Fibroblast of skin of abdomen (primary cell): ENCODE measurements at regions not wholly inside any gene's neighbourhood (a gene's known extent, or its start where the extent isn't known, plus 50 kb on each side); places are given as distances from the start of the nearest gene placed in this dataset.
"Not testable (repeated sequence)": the region's sequence is repeated elsewhere in the genome, so short reads cannot be mapped to it uniquely, and the experiment has no call there.

Source experiments
- DNase-seq: peaks from one replicate; pipeline ENCODE4 v3.0.0-alpha.2; 2013

GRCh38 chr15:62509395-62509958 lies 344.4 kb upstream of the C2CD4B start:
- DNase-seq, result no peak

DNA sequence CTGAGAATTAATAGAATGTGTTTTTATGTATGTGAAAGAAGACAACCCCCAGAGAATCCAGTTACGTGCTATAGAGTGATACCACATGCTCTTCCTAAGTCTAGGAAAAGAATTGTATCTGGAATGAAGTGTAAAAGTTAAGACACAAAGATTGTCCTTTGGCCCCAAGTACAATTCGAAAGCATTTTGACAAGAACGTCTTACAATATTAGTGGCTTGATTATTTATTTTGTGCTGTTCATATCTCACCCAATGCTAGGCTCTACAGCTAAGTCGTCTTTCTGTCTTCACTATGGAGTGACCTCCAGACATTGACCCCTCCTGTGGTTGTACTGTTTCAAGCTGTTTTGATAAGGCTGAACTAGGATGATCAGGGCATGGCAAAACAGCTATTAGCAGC lies 345.7 kb upstream of the C2CD4B start:
- no peak for DNase-seq

DNA sequence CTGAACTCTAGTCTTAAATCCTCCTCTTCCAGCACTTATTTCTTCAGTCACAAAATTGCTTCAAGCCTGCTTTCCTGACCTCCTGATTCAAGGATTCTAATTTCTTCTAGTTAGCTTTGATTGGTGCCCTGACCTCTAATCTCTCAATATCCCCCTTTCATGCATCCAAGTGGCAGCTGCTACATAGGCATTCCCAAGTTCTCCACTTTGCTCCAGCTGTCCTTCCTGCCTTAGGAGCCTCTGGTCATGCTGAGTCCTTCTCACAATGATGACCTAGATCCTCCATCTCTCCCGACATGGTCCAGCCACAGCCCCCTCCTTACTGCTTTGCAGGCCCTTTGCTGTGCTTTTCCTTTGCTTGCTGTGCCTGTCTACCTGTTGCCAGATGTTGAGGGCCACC lies 347.8 kb upstream of the C2CD4B start:
- no peak for DNase-seq

DNA sequence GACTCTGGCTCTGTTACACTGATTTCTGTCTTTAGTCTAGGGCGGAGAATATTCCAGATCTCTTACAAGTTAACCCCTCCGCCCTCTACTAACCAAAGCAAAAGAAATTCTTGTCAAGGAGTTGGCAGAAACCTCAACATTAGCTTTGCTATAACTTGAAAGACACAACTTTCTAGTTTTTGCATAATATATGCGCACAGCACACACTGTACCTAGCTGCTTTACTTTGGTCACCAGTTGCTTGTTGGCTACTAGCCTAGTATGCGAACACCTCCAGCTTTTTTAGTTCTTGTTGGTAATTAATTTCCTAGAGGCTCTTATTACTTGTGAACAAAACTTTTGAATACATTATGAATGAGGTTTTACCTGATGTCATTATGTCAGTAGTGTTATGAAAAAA lies 348.8 kb upstream of the C2CD4B start:
- no peak for DNase-seq

- DNase-seq, result no peak
Observed at GRCh38 chr15:62515696-62516395, 350.8 kb upstream of the C2CD4B start.

DNA sequence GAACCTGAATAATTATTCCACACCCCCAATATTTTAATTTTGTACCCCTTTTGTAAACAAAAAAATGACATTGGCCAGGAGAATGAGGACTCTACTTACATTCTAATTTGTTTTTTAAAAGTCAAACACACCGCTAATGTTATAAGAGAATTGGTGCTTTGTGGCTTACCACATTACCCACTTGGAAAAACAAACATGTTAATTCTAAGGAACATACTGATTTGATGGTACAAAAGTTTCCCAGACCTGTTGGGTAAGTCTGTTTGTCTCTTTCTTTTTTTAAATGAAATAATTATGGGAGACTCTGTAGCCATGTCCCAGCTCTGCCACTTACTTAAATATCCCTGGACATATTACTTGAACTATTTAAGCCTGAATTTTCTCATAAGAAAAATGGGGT lies 352.5 kb upstream of the C2CD4B start:
- DNase-seq, result no peak

GRCh38 chr15:62518666-62519065 lies 353.6 kb upstream of the C2CD4B start:
- not testable (repeated sequence) for DNase-seq

DNA sequence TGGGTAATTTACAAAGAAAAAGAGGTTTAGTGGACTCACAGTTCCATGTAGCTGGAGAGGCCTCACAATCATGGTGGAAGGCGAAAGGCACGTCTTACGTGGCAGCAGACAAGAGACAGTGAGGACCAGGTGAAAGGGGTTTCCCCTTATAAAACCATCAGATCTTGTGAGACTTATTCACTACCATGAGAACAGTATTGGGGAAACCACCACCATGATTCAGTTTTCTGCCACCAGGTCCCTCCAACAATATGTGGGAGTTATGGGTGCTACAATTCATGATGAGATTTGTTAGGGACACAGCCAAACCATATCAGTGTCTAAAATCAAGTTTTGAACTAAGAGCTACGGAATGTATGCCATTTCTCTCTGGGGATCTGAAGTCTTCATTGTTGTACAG lies 354.8 kb upstream of the C2CD4B start:
- DNase-seq, result no peak

DNA sequence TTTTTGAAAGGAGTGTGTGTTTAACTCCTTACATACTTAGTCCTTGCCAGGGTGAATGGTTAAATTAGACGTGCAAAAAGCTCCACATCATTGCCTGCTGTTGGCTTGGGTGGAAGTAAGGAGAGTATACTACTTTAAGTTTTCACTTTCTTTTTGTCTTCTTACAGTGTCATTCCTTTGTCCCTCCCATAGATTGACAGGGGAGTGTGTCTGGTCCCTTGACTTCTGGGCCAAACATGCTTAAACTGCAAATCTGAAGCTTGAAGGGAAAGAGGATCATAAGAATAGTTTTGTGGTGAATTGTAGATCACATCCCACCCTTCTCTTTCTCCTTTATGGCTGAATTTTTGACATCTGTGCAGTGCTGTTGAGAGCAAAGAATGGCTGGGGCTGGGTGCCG lies 355.8 kb upstream of the C2CD4B start:
- DNase-seq, result no peak

GRCh38 chr15:62521396-62521795 lies 356.3 kb upstream of the C2CD4B start:
- DNase-seq, result no peak

- DNase-seq, result no peak
Observed at GRCh38 chr15:62524848-62525247, 359.8 kb upstream of the C2CD4B start.

GRCh38 chr15:62527387-62527786 lies 362.3 kb upstream of the C2CD4B start:
- no peak for DNase-seq

GRCh38 chr15:62528505-62528904 lies 363.4 kb upstream of the C2CD4B start:
- DNase-seq, result no peak

- DNase-seq, result no peak
Observed at GRCh38 chr15:62532367-62532766, 367.3 kb upstream of the C2CD4B start.

GRCh38 chr15:62533687-62534086 lies 368.6 kb upstream of the C2CD4B start:
- DNase-seq, result no peak

DNA sequence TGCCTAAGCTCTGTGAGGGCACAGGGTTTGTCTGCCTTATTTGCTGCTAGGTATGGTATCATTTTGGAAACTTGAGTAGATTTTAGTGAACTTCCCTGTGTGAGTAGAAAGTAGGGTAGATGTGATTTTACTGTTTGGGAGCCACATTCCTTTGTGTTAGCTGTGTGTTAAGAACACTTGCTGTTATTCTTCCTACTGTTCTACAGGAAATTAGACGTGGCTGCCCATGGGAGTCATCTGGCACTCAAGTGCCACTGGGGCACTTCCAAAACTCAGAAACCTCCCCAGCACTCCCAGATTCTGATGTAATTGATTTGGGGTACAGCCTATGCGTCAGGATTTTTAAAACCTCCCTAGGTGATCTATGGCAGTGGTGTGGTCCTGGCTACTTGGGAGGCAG lies 369.9 kb upstream of the C2CD4B start:
- no peak for DNase-seq

GRCh38 chr15:62539236-62539635 lies 374.2 kb upstream of the C2CD4B start:
- DNase-seq, result no peak

- no peak for DNase-seq
Observed at GRCh38 chr15:62541250-62541649, 376.2 kb upstream of the C2CD4B start.

GRCh38 chr15:62541846-62542245 lies 376.8 kb upstream of the C2CD4B start:
- DNase-seq, result no peak

DNA sequence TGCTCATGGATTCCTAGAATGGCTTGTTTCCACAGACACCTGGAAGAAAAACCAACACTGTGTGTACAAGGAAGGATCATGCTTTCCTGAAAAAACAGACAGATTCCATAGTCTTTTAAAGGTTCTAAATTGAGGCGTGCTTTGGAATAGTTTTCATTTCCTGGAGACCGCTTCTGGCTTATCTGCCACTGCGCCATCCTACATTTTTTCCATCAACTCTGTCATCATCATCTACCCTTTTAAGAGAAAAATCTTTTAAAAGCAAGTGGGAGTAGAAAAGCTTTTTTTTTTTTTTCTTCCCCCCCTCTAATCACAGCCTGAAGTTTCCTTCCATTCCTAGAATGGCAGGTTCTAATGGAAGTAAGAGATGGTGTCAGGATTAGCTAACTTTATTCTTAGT lies 379.4 kb upstream of the C2CD4B start:
- DNase-seq, result no peak

DNA sequence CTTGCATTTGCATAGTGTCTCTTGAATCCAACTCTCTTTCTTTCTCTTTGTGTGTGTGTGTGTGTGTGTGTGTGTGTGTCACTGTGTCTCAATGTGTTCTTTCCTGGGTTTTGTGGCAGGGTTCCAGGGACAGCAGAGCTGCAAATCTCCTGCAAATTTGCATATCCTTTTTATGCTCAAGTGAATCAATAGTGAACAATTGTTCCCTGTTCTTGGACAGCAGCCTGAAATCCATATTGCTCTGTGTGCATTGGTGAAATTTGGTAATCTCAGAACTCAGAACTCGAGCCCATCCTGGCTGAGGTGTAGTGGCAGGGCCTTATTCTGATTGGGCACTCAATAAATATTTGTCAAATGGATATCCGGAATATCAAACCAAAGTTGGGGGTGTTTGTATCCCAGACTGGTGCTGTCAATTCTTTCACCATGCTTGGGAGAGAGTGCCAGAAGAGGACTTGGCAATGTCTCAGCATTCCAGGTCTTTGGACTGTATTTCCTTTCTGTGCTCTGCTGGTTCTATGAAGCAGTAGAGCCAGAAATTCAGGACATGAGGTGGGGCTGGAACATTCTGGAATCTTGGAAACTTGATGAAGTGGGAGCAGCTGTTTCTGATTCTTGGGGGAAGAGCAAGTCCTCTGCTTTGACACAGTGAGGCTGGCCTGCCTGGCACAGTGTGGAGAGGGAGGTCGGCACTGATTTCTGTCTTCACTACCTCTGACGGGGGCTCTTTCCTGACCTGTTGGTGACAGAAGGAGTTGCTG lies 380.6 kb upstream of the C2CD4B start:
- DNase-seq, result peak; percentile 89

GRCh38 chr15:62546628-62547027 lies 381.5 kb upstream of the C2CD4B start:
- DNase-seq, result no peak

- DNase-seq, result no peak
Observed at GRCh38 chr15:62547584-62547983, 382.5 kb upstream of the C2CD4B start.

DNA sequence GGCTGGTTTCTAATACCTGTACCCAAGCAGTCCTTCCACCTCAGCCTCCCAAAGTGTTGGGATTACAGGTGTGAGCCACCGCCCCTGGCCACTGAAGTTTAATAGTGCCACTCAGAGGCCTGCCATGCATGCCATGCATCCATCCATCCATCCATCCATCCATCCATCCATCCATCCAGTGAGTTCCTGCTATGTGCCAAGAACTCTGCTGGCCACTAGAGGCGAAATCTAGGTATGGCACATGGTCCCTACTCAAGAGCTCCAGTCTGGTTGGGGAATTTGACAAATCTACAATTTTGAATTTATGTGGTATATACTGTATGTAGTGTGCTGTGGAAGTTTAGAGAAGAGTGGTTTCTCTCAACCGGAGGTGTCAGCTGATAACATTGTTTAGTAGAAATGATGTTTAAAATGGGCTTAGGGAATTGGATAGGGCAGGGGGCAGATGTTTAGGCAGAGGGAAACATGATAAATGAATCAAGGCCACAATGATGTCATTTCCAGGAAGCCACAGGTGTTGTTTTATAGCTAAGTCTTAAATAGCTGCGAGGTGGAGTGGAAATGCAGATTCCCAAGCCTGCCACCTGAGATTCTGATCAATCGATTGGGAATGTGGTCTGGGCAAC lies 384.4 kb upstream of the C2CD4B start:
- no peak for DNase-seq
